PC-9 (cell line): ENCODE measurements at regions not wholly inside any gene's neighbourhood (a gene's known extent, or its start where the extent isn't known, plus 50 kb on each side); places are given as distances from the start of the nearest gene placed in this dataset.

ENCODE experiments used
- EZH2 ChIP-seq: fragments of 200-600 bp; sonication (generic); IDR thresholded peaks from 2 replicates; pipeline ENCODE4 v1.8.0; 2017; ENCODE audit warnings: antibody characterized with exemption, low read depth
- TF ChIP-seq, protein P1 (sequence below): fragments of 200-600 bp; sonication (generic); conservative IDR thresholded peaks from 2 replicates; pipeline ENCODE4 v1.6.1; 2017; ENCODE audit warnings: mixed run types, antibody characterized with exemption, mild to moderate bottlenecking, moderate library complexity

DNA sequence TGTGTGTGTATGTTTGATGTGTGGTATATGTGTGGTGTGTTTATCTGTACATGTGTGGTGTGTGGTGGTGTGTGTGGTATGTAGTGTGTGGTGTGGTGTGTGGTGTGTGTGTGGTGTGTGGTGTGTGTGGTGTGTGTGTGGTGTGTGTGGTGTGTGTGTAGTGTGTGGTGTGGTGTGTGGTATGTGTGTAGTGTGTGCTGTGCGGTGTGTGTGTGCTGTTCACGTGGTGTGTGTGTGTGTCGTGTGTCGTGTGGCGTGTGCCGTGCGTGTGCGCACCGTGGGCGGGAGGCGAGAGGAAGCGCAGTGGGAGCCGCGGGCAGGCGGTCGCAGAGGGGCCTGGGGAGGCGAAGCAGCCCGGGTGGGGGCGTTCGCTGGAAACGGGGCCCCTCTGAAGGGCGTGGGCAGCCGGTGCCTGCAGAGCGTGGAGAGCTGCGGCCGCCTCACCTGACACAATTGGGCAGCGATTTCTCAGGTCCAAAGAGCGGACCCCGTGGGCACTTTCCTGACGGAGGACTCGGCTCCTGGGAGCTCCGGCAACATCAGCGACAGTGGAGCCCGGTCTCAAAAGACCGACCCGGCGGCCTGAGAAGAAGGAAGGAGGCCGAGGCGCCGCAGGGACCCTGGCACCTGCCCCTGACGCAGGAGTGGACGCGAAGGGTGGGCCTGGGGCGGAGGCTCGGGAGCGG, 741.1 kb upstream of the SALL3 start:
- TF ChIP-seq, protein P1, sequence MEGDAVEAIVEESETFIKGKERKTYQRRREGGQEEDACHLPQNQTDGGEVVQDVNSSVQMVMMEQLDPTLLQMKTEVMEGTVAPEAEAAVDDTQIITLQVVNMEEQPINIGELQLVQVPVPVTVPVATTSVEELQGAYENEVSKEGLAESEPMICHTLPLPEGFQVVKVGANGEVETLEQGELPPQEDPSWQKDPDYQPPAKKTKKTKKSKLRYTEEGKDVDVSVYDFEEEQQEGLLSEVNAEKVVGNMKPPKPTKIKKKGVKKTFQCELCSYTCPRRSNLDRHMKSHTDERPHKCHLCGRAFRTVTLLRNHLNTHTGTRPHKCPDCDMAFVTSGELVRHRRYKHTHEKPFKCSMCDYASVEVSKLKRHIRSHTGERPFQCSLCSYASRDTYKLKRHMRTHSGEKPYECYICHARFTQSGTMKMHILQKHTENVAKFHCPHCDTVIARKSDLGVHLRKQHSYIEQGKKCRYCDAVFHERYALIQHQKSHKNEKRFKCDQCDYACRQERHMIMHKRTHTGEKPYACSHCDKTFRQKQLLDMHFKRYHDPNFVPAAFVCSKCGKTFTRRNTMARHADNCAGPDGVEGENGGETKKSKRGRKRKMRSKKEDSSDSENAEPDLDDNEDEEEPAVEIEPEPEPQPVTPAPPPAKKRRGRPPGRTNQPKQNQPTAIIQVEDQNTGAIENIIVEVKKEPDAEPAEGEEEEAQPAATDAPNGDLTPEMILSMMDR, result no peak
- no peak for TF ChIP-seq EZH2
